Ovary (tissue), 3 donors: ENCODE measurements at regions not wholly inside any gene's neighbourhood (a gene's known extent, or its start where the extent isn't known, plus 50 kb on each side); places are given as distances from the start of the nearest gene placed in this dataset.

Source experiments
- CTCF ChIP-seq, 3 donors: fragments of 450-650 bp in 2 of 3; fragments of 200-600 bp in 1 of 3; IDR thresholded peaks; one replicate each; pipeline versions ENCODE4 v1.5.1 to v1.8.0; 2016 to 2022; ENCODE audit warnings: antibody characterized with exemption in 3 of 3, mild to moderate bottlenecking in 1 of 3
- EP300 ChIP-seq: sonication (generic); formaldehyde crosslinking; IDR thresholded peaks from one replicate; pipeline ENCODE4 v1.6.1; 2017; ENCODE audit warnings: antibody characterized with exemption
- POLR2A ChIP-seq: fragments of 450-650 bp; IDR thresholded peaks from one replicate; pipeline ENCODE4 v1.6.1; 2017; ENCODE audit warnings: antibody characterized with exemption, mild to moderate bottlenecking, moderate library complexity
- donor health status: DM: no; HTN: no; CAD: no.

DNA sequence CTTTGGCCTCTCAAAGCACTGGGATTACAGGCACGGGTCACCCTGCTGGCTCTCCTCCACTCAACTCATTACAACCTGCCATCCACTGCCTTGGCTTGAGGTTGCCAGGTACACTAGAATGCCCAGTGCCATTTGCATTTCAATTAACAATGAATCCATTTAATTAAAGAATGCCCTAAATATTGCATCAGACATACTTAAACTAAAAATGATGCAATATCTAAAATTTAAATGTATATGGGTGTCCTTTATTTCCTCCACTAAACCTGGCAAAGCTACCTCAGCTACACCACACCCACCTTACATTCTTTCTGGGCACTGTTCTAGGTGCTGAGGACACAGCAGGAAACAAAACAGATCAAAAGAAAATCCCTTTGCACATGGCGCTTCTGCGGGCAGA, 382.2 kb upstream of the ZFHX3 start:
- TF ChIP-seq POLR2A, result no peak
- no peak for TF ChIP-seq CTCF (IDR thresholded peaks at IDR 0.05)
- TF ChIP-seq EP300, result no peak
